Dendritic cell treated with granulocyte-macrophage colony-stimulating factor and Interleukin-4, amounts not matched to agents 40 ng/mL and 50 ng/mL, for 4 days (primary cell): ENCODE measurements at regions not wholly inside any gene's neighbourhood (a gene's known extent, or its start where the extent isn't known, plus 50 kb on each side); places are given as distances from the start of the nearest gene placed in this dataset.

Experiments used
- H3K27ac Mint-ChIP-seq: one replicate; pipeline ENCODE4 v1.8.0; 2022; ENCODE audit warnings: mild to moderate bottlenecking, mixed read lengths
- H3K27me3 Mint-ChIP-seq: one replicate; pipeline ENCODE4 v1.8.0; 2022; ENCODE audit warnings: mild to moderate bottlenecking, mixed read lengths
- H3K36me3 Mint-ChIP-seq: one replicate; pipeline ENCODE4 v1.8.0; 2022; ENCODE audit warnings: low read depth, mixed read lengths
- H3K4me1 Mint-ChIP-seq: one replicate; pipeline ENCODE4 v1.8.0; 2022; ENCODE audit warnings: low read depth, mixed read lengths
- H3K4me3 Mint-ChIP-seq: one replicate; pipeline ENCODE4 v1.8.0; 2022; ENCODE audit warnings: mild to moderate bottlenecking, moderate library complexity, mixed read lengths
- H3K9me3 Mint-ChIP-seq: one replicate; pipeline ENCODE4 v1.8.0; 2022; ENCODE audit warnings: mixed read lengths
- intact Hi-C: fragments of 100-400 bp; cut with micrococcal nuclease; formaldehyde crosslinking; loops from one replicate; pipeline ENCODE4 v1.15.0; 2022

DNA sequence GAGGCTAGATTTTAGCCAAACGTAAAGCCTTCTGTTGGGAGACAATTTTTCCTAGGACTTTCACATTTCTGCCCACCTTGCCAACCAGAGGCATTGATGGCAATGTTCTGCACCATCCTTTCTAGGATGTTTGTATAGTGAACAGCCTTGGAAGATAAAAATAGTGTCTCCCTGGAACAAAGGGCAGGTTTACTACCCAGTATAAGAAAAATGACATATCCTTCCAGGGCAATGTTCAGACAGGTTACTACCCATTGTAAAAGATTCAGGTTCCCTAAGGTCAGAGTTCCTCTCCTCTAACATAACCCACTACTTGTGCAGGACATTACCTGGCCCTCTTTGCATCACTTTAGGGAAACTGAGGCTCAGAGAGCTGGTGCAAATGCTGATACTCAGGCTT lies 248.2 kb upstream of the VEPH1 start:
- H3K9me3 Mint-ChIP-seq = peaks cover 21% of the 10 kb centered on the region
- H3K4me3 Mint-ChIP-seq = no peak overlapping the region
- intact Hi-C loops = no loop called here
- no peaks in the 10 kb centered on the region for H3K36me3 Mint-ChIP-seq
- no peaks in the 10 kb centered on the region for H3K4me1 Mint-ChIP-seq
- no peak overlapping the region for H3K27ac Mint-ChIP-seq
- no peaks in the 10 kb centered on the region for H3K27me3 Mint-ChIP-seq

- Mint-ChIP-seq H3K27me3 (no peaks in the 10 kb centered on the region), H3K4me3 (no peak overlapping the region), H3K27ac (no peak overlapping the region), H3K36me3 (no peaks in the 10 kb centered on the region), H3K9me3 (peaks cover 39% of the 10 kb centered on the region), H3K4me1 (no peaks in the 10 kb centered on the region)
- intact Hi-C loops = no loop called here
Observed at GRCh38 chr3:157746391-157746790, 243.2 kb upstream of the VEPH1 start.

DNA sequence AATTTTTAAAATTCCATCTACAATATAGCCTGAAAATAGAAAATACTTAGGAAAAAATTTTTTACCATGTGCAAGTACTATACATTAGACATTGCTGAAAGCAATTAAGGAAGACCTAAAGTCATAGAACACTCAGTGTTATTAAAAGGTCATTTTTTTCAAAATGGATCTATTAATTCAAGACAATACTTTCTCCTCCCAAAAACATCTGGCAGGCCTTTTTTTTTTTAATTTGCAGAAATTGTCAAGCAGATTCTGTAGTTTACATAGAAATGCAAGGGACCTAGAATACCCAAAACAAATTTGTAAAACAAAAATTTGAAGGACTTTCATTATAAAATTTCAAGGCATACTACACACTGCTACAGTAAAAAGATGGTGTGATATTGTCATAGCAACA lies 238.4 kb upstream of the VEPH1 start:
- Mint-ChIP-seq H3K4me1 (no peaks in the 10 kb centered on the region), H3K9me3 (peaks cover 34% of the 10 kb centered on the region), H3K36me3 (no peaks in the 10 kb centered on the region), H3K27me3 (no peaks in the 10 kb centered on the region), H3K27ac (no peak overlapping the region), H3K4me3 (no peak overlapping the region)
- intact Hi-C loops = no loop called here

- H3K4me1 Mint-ChIP-seq = no peaks in the 10 kb centered on the region
- H3K27me3 Mint-ChIP-seq = no peaks in the 10 kb centered on the region
- H3K4me3 Mint-ChIP-seq = no peak overlapping the region
- H3K36me3 Mint-ChIP-seq = no peaks in the 10 kb centered on the region
- peaks cover 35% of the 10 kb centered on the region for H3K9me3 Mint-ChIP-seq
- H3K27ac Mint-ChIP-seq = no peak overlapping the region
- intact Hi-C loops = no loop called here
Observed at GRCh38 chr3:157738441-157738840, 235.2 kb upstream of the VEPH1 start.

GRCh38 chr3:157718800-157719199 lies 215.6 kb upstream of the VEPH1 start:
- Mint-ChIP-seq H3K27ac (no peak overlapping the region), H3K4me1 (no peaks in the 10 kb centered on the region), H3K36me3 (no peaks in the 10 kb centered on the region), H3K9me3 (peaks cover 43% of the 10 kb centered on the region), H3K4me3 (no peak overlapping the region), H3K27me3 (no peaks in the 10 kb centered on the region)
- intact Hi-C loops = no loop called here

GRCh38 chr3:157713101-157713500 lies 209.9 kb upstream of the VEPH1 start:
- intact Hi-C loops = no loop called here
- no peak overlapping the region for H3K4me3 Mint-ChIP-seq
- H3K9me3 Mint-ChIP-seq = peaks cover 35% of the 10 kb centered on the region
- no peak overlapping the region for H3K27ac Mint-ChIP-seq
- H3K27me3 Mint-ChIP-seq = no peaks in the 10 kb centered on the region
- H3K4me1 Mint-ChIP-seq = no peaks in the 10 kb centered on the region
- H3K36me3 Mint-ChIP-seq = no peaks in the 10 kb centered on the region

GRCh38 chr3:157705258-157705657 lies 202.0 kb upstream of the VEPH1 start:
- no peaks in the 10 kb centered on the region for H3K4me1 Mint-ChIP-seq
- H3K27me3 Mint-ChIP-seq = no peaks in the 10 kb centered on the region
- intact Hi-C loops = no loop called here
- no peaks in the 10 kb centered on the region for H3K36me3 Mint-ChIP-seq
- H3K9me3 Mint-ChIP-seq = no peaks in the 10 kb centered on the region
- no peak overlapping the region for H3K27ac Mint-ChIP-seq
- H3K4me3 Mint-ChIP-seq = no peak overlapping the region

DNA sequence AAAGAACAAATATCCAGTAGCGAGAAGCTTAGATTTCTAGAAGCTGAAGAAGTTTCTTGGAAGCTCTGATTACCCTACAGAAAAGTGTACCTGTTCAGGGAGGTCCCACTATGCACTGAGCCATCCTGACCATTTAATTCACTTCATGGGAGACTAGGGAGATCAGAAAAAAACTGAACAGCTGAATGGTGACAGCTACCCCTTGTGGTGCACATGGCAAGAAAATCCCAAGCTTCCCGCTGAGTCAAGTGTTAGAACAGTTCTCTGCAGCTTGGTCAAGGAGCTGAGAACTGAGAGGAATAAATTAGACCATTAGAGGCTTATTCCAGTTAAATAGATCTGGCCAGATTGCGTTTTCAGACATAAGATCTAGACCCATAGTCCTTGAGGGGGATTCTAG lies 197.2 kb upstream of the VEPH1 start:
- Mint-ChIP-seq H3K4me1 (no peaks in the 10 kb centered on the region), H3K27ac (no peak overlapping the region), H3K27me3 (no peaks in the 10 kb centered on the region), H3K4me3 (no peak overlapping the region), H3K9me3 (no peaks in the 10 kb centered on the region), H3K36me3 (no peaks in the 10 kb centered on the region)
- intact Hi-C loops = no loop called here

DNA sequence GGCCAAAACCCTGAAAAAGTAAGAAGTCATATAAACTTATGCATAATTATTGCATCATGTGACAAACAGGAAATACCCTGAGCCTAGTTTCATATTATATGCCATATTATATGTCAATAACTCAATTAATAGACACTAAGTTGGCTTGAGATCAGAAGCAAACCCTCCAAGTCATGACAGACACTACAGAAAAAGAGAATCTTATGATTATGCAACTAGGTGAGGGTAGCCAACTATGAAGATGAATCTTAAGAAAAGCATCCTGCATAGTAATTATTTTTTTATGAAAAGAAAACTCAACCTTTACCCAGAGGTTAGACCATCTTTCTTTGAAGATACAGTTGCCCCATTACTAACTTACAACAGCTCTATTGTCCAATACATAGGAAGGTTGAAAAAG lies 192.4 kb upstream of the VEPH1 start:
- H3K27ac Mint-ChIP-seq = no peak overlapping the region
- H3K4me3 Mint-ChIP-seq = no peak overlapping the region
- intact Hi-C loops = no loop called here
- H3K36me3 Mint-ChIP-seq = no peaks in the 10 kb centered on the region
- H3K4me1 Mint-ChIP-seq = no peaks in the 10 kb centered on the region
- no peaks in the 10 kb centered on the region for H3K9me3 Mint-ChIP-seq
- H3K27me3 Mint-ChIP-seq = no peaks in the 10 kb centered on the region

GRCh38 chr3:157695103-157695502 lies 191.9 kb upstream of the VEPH1 start:
- no peaks in the 10 kb centered on the region for H3K9me3 Mint-ChIP-seq
- no peak overlapping the region for H3K4me3 Mint-ChIP-seq
- H3K4me1 Mint-ChIP-seq = no peaks in the 10 kb centered on the region
- H3K27ac Mint-ChIP-seq = no peak overlapping the region
- intact Hi-C loops = no loop called here
- H3K36me3 Mint-ChIP-seq = no peaks in the 10 kb centered on the region
- H3K27me3 Mint-ChIP-seq = no peaks in the 10 kb centered on the region

DNA sequence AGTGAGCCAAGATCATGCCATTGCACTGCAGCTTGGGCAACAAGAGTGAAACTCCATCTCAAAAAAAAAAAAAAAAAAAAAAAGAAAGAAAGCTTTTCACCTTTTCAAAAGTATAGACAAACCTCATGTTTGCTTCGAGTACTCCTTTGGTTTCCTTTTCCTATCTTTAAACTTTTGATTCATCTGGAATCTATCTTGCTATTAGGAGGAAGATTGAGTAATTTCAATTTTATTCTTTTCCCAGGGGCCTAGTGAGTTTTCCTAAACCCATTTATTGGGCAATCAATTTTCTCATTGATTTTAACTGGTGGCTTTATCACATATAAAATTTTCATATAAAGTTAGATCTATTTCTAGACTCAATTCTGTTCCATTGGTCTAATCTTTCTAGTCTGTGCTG lies 190.5 kb upstream of the VEPH1 start:
- no peaks in the 10 kb centered on the region for H3K9me3 Mint-ChIP-seq
- no peaks in the 10 kb centered on the region for H3K27me3 Mint-ChIP-seq
- H3K36me3 Mint-ChIP-seq = no peaks in the 10 kb centered on the region
- no peak overlapping the region for H3K27ac Mint-ChIP-seq
- H3K4me1 Mint-ChIP-seq = no peaks in the 10 kb centered on the region
- intact Hi-C loops = no loop called here
- H3K4me3 Mint-ChIP-seq = no peak overlapping the region

DNA sequence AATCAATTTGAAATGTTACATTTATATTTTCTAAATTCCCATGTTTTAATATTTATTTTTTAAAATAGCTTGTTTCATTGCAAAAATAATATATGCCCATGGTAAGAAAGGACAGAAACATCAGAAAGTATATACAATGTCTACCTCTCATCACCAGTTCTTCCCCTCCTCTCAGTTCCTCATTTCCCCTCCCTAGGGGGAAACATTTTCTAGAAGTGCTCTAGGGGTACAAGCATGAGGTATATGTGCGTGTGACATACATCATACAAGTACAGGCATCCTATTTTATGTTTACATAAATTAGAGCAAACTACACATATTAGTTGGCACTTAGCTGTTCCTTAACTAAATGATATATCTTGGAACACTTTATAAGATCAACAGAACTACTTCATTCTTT lies 189.3 kb upstream of the VEPH1 start:
- Mint-ChIP-seq H3K27me3 (no peaks in the 10 kb centered on the region), H3K4me3 (no peak overlapping the region), H3K27ac (no peak overlapping the region), H3K36me3 (no peaks in the 10 kb centered on the region), H3K4me1 (no peaks in the 10 kb centered on the region), H3K9me3 (peaks cover 11% of the 10 kb centered on the region)
- intact Hi-C loops = no loop called here

DNA sequence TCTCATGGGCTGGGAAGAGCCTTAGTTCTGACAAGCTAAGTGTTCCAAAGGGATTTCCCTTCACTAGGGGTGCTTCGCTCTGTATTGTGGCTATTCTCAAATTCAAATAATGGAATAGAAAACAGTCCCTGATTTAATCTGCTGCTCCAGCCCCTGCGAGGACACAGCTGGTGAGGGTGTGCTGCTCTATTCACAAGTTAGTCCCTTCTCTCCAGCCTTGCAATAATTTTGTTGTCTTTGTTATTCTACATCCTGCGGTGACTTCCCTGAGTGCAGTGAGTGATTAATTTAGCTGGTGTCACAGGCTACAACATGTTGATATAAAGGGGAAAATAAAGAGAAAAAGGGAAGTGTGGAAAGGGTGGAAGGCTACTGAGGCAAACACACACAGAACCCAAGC lies 180.5 kb upstream of the VEPH1 start:
- Mint-ChIP-seq H3K27me3 (no peaks in the 10 kb centered on the region), H3K4me1 (no peaks in the 10 kb centered on the region)
- intact Hi-C loops = no loop called here

DNA sequence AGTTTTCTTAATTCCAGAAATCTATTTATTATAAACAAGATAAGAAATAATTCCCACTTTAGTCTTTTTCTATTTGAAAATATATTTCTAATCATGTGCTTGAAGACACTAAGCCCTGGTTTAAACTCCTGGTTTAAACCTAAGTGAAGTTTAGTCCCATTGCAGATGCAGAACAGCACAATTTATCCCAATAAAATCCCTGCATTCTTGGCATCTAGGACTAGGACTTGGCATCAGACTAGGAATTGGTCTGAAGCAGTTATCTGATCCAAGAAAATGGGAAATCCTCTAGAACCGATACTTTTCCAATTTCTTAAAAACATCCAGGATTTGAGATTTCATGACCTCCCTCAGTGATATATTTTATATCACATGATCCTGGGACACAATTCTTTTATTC lies 168.8 kb upstream of the VEPH1 start:
- no peaks in the 10 kb centered on the region for H3K9me3 Mint-ChIP-seq
- no peaks in the 10 kb centered on the region for H3K4me1 Mint-ChIP-seq

More for the DNA sequence above, 180.5 kb upstream of the VEPH1 start:
- no peaks in the 10 kb centered on the region for H3K36me3 Mint-ChIP-seq
- H3K4me3 Mint-ChIP-seq = no peak overlapping the region
- H3K27ac Mint-ChIP-seq = no peak overlapping the region
- peaks cover 37% of the 10 kb centered on the region for H3K9me3 Mint-ChIP-seq

GRCh38 chr3:157671656-157672055 lies 168.4 kb upstream of the VEPH1 start:
- no peaks in the 10 kb centered on the region for H3K9me3 Mint-ChIP-seq

More for the DNA sequence above, 168.8 kb upstream of the VEPH1 start:
- H3K27ac Mint-ChIP-seq = no peak overlapping the region
- H3K4me3 Mint-ChIP-seq = no peak overlapping the region
- intact Hi-C loops = no loop called here
- no peaks in the 10 kb centered on the region for H3K36me3 Mint-ChIP-seq
- no peaks in the 10 kb centered on the region for H3K27me3 Mint-ChIP-seq

More at GRCh38 chr3:157671656-157672055, 168.4 kb upstream of the VEPH1 start:
- no peak overlapping the region for H3K27ac Mint-ChIP-seq
- H3K27me3 Mint-ChIP-seq = no peaks in the 10 kb centered on the region
- intact Hi-C loops = no loop called here
- H3K36me3 Mint-ChIP-seq = no peaks in the 10 kb centered on the region
- no peaks in the 10 kb centered on the region for H3K4me1 Mint-ChIP-seq
- H3K4me3 Mint-ChIP-seq = no peak overlapping the region
